ENCODE measurements at regions not wholly inside any gene's neighbourhood (a gene's known extent, or its start where the extent isn't known, plus 50 kb on each side); places are given as distances from the start of the nearest gene placed in this dataset.
A peak's percentile ranks its signal among the peaks of the same experiment; 100 is the strongest.
"Not testable (repeated sequence)": the region's sequence is repeated elsewhere in the genome, so short reads cannot be mapped to it uniquely, and the experiment has no call there.

GRCh38 chr2:164028814-164029534 lies 293.2 kb upstream of the FIGN start:
- no peak for DNase-seq (ENCODE audit: low read depth, low spot score)

- DNase-seq (ENCODE audit: low read depth, low spot score): no peak
Observed at GRCh38 chr2:164024396-164024795, 288.6 kb upstream of the FIGN start.

GRCh38 chr2:164023896-164024295 lies 288.1 kb upstream of the FIGN start:
- no peak for DNase-seq (ENCODE audit: low read depth, low spot score)

GRCh38 chr2:164015328-164016123 lies 279.7 kb upstream of the FIGN start:
- no peak for DNase-seq (ENCODE audit: low read depth, low spot score)

- DNase-seq (ENCODE audit: low read depth, low spot score): no peak
Observed at GRCh38 chr2:164014791-164015190, 279.0 kb upstream of the FIGN start.

GRCh38 chr2:164014068-164014731 lies 278.4 kb upstream of the FIGN start:
- DNase-seq (ENCODE audit: low read depth, low spot score): peak; percentile 67

- DNase-seq (ENCODE audit: low read depth, low spot score): no peak
Observed at GRCh38 chr2:164012581-164012980, 276.8 kb upstream of the FIGN start.

GRCh38 chr2:164009756-164010337 lies 274.0 kb upstream of the FIGN start:
- DNase-seq (ENCODE audit: low read depth, low spot score): no peak

- DNase-seq (ENCODE audit: low read depth, low spot score): no peak
Observed at GRCh38 chr2:164008752-164009151, 272.9 kb upstream of the FIGN start.

GRCh38 chr2:164006704-164007103 lies 270.9 kb upstream of the FIGN start:
- no peak for DNase-seq (ENCODE audit: low read depth, low spot score)

- no peak for DNase-seq (ENCODE audit: low read depth, low spot score)
Observed at GRCh38 chr2:164000176-164000575, 264.4 kb upstream of the FIGN start.

GRCh38 chr2:163997466-163997865 lies 261.7 kb upstream of the FIGN start:
- no peak for DNase-seq (ENCODE audit: low read depth, low spot score)

- peak; percentile 9 for DNase-seq (ENCODE audit: low read depth, low spot score)
Observed at GRCh38 chr2:163990541-163990940, 254.7 kb upstream of the FIGN start.

GRCh38 chr2:163990101-163990500 lies 254.3 kb upstream of the FIGN start:
- DNase-seq (ENCODE audit: low read depth, low spot score): no peak

GRCh38 chr2:163987175-163987940 lies 251.6 kb upstream of the FIGN start:
- no peak for DNase-seq (ENCODE audit: low read depth, low spot score)

GRCh38 chr2:163984986-163985385 lies 249.2 kb upstream of the FIGN start:
- no peak for DNase-seq (ENCODE audit: low read depth, low spot score)

- DNase-seq (ENCODE audit: low read depth, low spot score): no peak
Observed at GRCh38 chr2:163983911-163984310, 248.1 kb upstream of the FIGN start.

GRCh38 chr2:163982938-163983337 lies 247.1 kb upstream of the FIGN start:
- DNase-seq (ENCODE audit: low read depth, low spot score): no peak

- no peak for DNase-seq (ENCODE audit: low read depth, low spot score)
Observed at GRCh38 chr2:163974766-163975165, 239.0 kb upstream of the FIGN start.

GRCh38 chr2:163970058-163970813 lies 234.4 kb upstream of the FIGN start:
- no peak for DNase-seq (ENCODE audit: low read depth, low spot score)

- not testable (repeated sequence) for DNase-seq (ENCODE audit: low read depth, low spot score)
Observed at GRCh38 chr2:163964278-163964677, 228.5 kb upstream of the FIGN start.
